Ovary (tissue), 7 donors: ENCODE measurements at regions not wholly inside any gene's neighbourhood (a gene's known extent, or its start where the extent isn't known, plus 50 kb on each side); places are given as distances from the start of the nearest gene placed in this dataset.

ENCODE experiments used
- DNase-seq, 5 donors: peaks; one replicate each; pipeline ENCODE4 v3.0.0-alpha.2; 2019 to 2020
- H3K27ac ChIP-seq, 2 donors: fragments of 200-600 bp; one replicate each; pipeline versions ENCODE4 v1.5.1 to v1.8.0; 2019 to 2022
- H3K27me3 ChIP-seq: fragments of 200-600 bp; one replicate; pipeline ENCODE4 v1.8.0; 2022
- H3K36me3 ChIP-seq: fragments of 200-600 bp; sonication (generic); one replicate; pipeline ENCODE4 v1.5.1; 2019
- H3K4me1 ChIP-seq: one replicate; pipeline ENCODE4 v1.8.1; 2013; ENCODE audit warnings: mild to moderate bottlenecking, moderate library complexity; ENCODE audit not compliant: insufficient read depth
- H3K4me3 ChIP-seq: fragments of 200-600 bp; sonication (generic); one replicate; pipeline ENCODE4 v1.5.1; 2017
- H3K9me3 ChIP-seq, 2 donors: fragments of 200-600 bp in 1 of 2; sonication (generic) in 1 of 2; one replicate each; pipeline versions ENCODE4 v1.5.1 to v1.8.1; 2013 to 2019; ENCODE audit warnings: mild to moderate bottlenecking in 1 of 2, moderate library complexity in 1 of 2
- EP300 ChIP-seq: sonication (generic); formaldehyde crosslinking; IDR thresholded peaks from one replicate; pipeline ENCODE4 v1.6.1; 2017; ENCODE audit warnings: antibody characterized with exemption
- POLR2A ChIP-seq: fragments of 450-650 bp; IDR thresholded peaks from one replicate; pipeline ENCODE4 v1.6.1; 2017; ENCODE audit warnings: antibody characterized with exemption, mild to moderate bottlenecking, moderate library complexity
- WGBS, 3 donors: extraction: QIAGEN DNeasy Blood & Tissue Kit in 1 of 3; methylation state at CpG; one replicate each; pipeline versions ENCODE4 v1.1.5 to v1.1.7; 2013 to 2017; 5-methylcytosine and 5-hydroxymethylcytosine counted together
- intact Hi-C, 4 donors: fragments of 100-400 bp; cut with DNase I; formaldehyde crosslinking; loops; one replicate each; pipeline versions ENCODE4 v1.11.0 to v1.15.1; 2022 to 2023
- TF ChIP-seq, protein P1 (sequence below), 3 donors: fragments of 450-650 bp in 2 of 3; fragments of 200-600 bp in 1 of 3; IDR thresholded peaks; one replicate each; pipeline versions ENCODE4 v1.5.1 to v1.8.0; 2016 to 2022; ENCODE audit warnings: antibody characterized with exemption in 3 of 3, mild to moderate bottlenecking in 1 of 3
- donor health status: DM: no; HTN: no; CAD: no; lungs with moderate emphysema.
- donor health status: DM: no; HTN: no; CAD: no.
- donor health status: Bipolar disorder and iron deficiency.
- donor health status: DM: no; HTN: no; CAD: no.
- donor health status: DM: yes; HTN: yes; CAD: no.

- TF ChIP-seq POLR2A (no peak), EP300 (no peak)
- TF ChIP-seq, protein P1, sequence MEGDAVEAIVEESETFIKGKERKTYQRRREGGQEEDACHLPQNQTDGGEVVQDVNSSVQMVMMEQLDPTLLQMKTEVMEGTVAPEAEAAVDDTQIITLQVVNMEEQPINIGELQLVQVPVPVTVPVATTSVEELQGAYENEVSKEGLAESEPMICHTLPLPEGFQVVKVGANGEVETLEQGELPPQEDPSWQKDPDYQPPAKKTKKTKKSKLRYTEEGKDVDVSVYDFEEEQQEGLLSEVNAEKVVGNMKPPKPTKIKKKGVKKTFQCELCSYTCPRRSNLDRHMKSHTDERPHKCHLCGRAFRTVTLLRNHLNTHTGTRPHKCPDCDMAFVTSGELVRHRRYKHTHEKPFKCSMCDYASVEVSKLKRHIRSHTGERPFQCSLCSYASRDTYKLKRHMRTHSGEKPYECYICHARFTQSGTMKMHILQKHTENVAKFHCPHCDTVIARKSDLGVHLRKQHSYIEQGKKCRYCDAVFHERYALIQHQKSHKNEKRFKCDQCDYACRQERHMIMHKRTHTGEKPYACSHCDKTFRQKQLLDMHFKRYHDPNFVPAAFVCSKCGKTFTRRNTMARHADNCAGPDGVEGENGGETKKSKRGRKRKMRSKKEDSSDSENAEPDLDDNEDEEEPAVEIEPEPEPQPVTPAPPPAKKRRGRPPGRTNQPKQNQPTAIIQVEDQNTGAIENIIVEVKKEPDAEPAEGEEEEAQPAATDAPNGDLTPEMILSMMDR (IDR thresholded peaks at IDR 0.05): no peak
- Histone ChIP-seq H3K4me3 (no peak overlapping the region), H3K27ac (no peak overlapping the region), H3K27me3 (no peaks in the 10 kb centered on the region), H3K9me3 (no peaks in the 10 kb centered on the region), H3K4me1 (no peaks in the 10 kb centered on the region), H3K36me3 (no peaks in the 10 kb centered on the region)
- intact Hi-C loops: no loop called here
- 32 to 41% (median 35%) methylated on average over 8 of the region's 8 CpGs for WGBS, 3 donors
- no peak for DNase-seq
These were observed 552.5 kb downstream of the FGF9 start for GRCh38 chr13:22223411-22223810.

DNA sequence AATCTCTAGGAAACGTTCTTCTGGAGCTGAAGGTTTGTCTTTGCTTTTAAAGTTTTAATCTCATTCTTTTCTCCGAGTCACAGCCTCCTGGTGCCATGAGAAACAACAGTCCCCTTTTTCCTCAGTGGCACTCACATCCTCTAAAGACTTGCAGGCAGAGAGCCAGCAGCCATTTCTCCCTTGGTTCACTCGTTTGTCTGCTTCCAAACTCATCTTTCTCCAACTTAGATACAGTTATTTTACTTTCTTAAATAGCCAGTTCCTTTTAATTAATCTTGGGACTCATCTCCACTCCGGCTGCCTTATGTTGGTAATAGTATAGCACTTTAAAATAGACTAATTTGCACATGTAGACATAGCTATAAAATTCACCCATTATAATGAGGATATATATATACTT lies 555.2 kb downstream of the FGF9 start:
- no peaks in the 10 kb centered on the region for H3K9me3 ChIP-seq
- intact Hi-C loops: no loop called here
- TF ChIP-seq POLR2A (no peak), EP300 (no peak)
- TF ChIP-seq, protein P1 (IDR thresholded peaks at IDR 0.05): no peak
- H3K27me3 ChIP-seq: no peaks in the 10 kb centered on the region
- no peaks in the 10 kb centered on the region for H3K4me1 ChIP-seq
- H3K27ac ChIP-seq: no peak overlapping the region
- DNase-seq: no peak
- WGBS, 3 donors: 50 to 69% (median 63%) methylated on average over 4 of the region's 4 CpGs
- no peak overlapping the region for H3K4me3 ChIP-seq
- no peaks in the 10 kb centered on the region for H3K36me3 ChIP-seq

- H3K27me3 ChIP-seq: no peaks in the 10 kb centered on the region
- WGBS, 3 donors: 89 to 92% (median 89%) methylated on average over 2 of the region's 2 CpGs
- no peak overlapping the region for H3K27ac ChIP-seq
- no peak overlapping the region for H3K4me3 ChIP-seq
- intact Hi-C loops: no loop called here
- no peak for DNase-seq
- no peaks in the 10 kb centered on the region for H3K9me3 ChIP-seq
- no peaks in the 10 kb centered on the region for H3K36me3 ChIP-seq
- H3K4me1 ChIP-seq: no peaks in the 10 kb centered on the region
- TF ChIP-seq POLR2A (no peak), EP300 (no peak)
- TF ChIP-seq, protein P1 (IDR thresholded peaks at IDR 0.05): no peak
These were observed 557.0 kb downstream of the FGF9 start for GRCh38 chr13:22227895-22228294.

DNA sequence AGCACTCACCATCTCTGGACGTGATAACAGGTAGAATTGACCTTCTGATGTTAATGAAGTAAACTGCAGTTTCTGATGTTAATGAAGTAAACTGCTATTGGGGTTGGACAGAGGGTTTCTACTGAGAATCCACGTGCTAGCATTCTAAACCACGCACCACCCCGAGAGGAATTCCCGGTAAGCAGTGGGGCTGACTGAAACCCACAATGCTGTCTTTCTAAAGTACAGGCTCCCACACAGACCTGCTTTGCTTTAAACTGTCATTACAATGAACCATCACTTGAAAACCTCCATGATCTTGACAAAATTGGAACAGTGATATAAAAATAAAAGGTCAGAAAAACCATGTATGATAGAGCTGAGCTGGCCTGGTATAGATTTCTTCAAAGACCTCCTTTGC lies 559.0 kb downstream of the FGF9 start:
- no peak overlapping the region for H3K4me3 ChIP-seq
- no peaks in the 10 kb centered on the region for H3K9me3 ChIP-seq
- no peak for TF ChIP-seq EP300
- TF ChIP-seq, protein P1 (IDR thresholded peaks at IDR 0.05): no peak
- no peak for TF ChIP-seq POLR2A
- no peaks in the 10 kb centered on the region for H3K36me3 ChIP-seq
- DNase-seq: no peak
- intact Hi-C loops: no loop called here
- no peaks in the 10 kb centered on the region for H3K4me1 ChIP-seq
- no peak overlapping the region for H3K27ac ChIP-seq
- 89 to 92% (median 91%) methylated on average over 5 of the region's 5 CpGs for WGBS, 3 donors
- H3K27me3 ChIP-seq: no peaks in the 10 kb centered on the region

- no peak overlapping the region for H3K4me3 ChIP-seq
- no peak for DNase-seq
- WGBS, 3 donors: 76 to 91% (median 91%) methylated on average over 3 of the region's 3 CpGs
These were observed 561.3 kb downstream of the FGF9 start for GRCh38 chr13:22232186-22232585.

More at GRCh38 chr13:22232186-22232585, 561.3 kb downstream of the FGF9 start:
- Histone ChIP-seq H3K9me3 (no peaks in the 10 kb centered on the region), H3K27ac (no peak overlapping the region), H3K27me3 (no peaks in the 10 kb centered on the region), H3K4me1 (peaks cover 3% of the 10 kb centered on the region), H3K36me3 (no peaks in the 10 kb centered on the region)
- TF ChIP-seq, protein P1 (IDR thresholded peaks at IDR 0.05): no peak
- no peak for TF ChIP-seq EP300
- TF ChIP-seq POLR2A: no peak
- intact Hi-C loops: no loop called here
